PC-9 (cell line): ENCODE measurements at regions not wholly inside any gene's neighbourhood (a gene's known extent, or its start where the extent isn't known, plus 50 kb on each side); places are given as distances from the start of the nearest gene placed in this dataset.

Source experiments
- BruUV-seq: library from RNA; stranded (reverse); fragments of 400-500 nt; replicated peaks from 2 replicates; lab custom pipeline; 2021; lab: Mats Ljungman, UMichigan
- CTCF ChIA-PET: fragments of 300-600 bp; sonication (Branson Sonifier 250); formaldehyde crosslinking; loops from one replicate; lab custom pipeline; 2022; ENCODE audit warnings: antibody characterized with exemption; lab: Charles Lee
- POLR2A ChIA-PET: fragments of 300-600 bp; sonication (Branson Sonifier 250); formaldehyde crosslinking; loops from one replicate; lab custom pipeline; 2022; ENCODE audit warnings: antibody characterized with exemption; ENCODE audit not compliant: unreplicated experiment; lab: Charles Lee
- DNase-seq, 2 experiments: peaks; one replicate each; pipeline versions ENCODE4 v3.0.0 to v3.0.0-alpha.2; 2015 to 2022; ENCODE audit warnings: mixed read lengths in 1 of 2
- H2AFZ ChIP-seq: fragments of 200-600 bp; sonication (generic); 2 replicates; pipeline ENCODE4 v1.8.1; 2017; ENCODE audit warnings: antibody characterized with exemption
- H3F3A ChIP-seq: fragments of 200-600 bp; sonication (generic); 2 replicates; pipeline ENCODE4 v1.8.1; 2017; ENCODE audit warnings: antibody characterized with exemption, mild to moderate bottlenecking, low read depth; ENCODE audit not compliant: insufficient read depth
- H3K27ac ChIP-seq: fragments of 200-600 bp; sonication (generic); 2 replicates; pipeline ENCODE4 v1.6.1; 2016; ENCODE audit warnings: mixed run types
- H3K27me3 ChIP-seq: fragments of 200-600 bp; sonication (generic); 2 replicates; pipeline ENCODE4 v1.6.1; 2016; ENCODE audit warnings: low read depth, mixed run types; ENCODE audit not compliant: insufficient read depth
- H3K36me3 ChIP-seq: fragments of 200-600 bp; sonication (generic); 2 replicates; pipeline ENCODE4 v1.6.1; 2016; ENCODE audit warnings: low read depth, mixed run types
- H3K4me1 ChIP-seq: fragments of 200-600 bp; sonication (generic); replicated peaks from 2 replicates; pipeline ENCODE4 v1.6.1; 2016; ENCODE audit warnings: mixed run types; ENCODE audit not compliant: insufficient read depth
- H3K4me2 ChIP-seq: fragments of 200-600 bp; sonication (generic); 2 replicates; pipeline ENCODE4 v1.6.1; 2017; ENCODE audit warnings: mixed run types
- H3K4me3 ChIP-seq: fragments of 200-600 bp; sonication (generic); 2 replicates; pipeline ENCODE4 v1.6.1; 2016; ENCODE audit warnings: mixed run types
- H3K79me2 ChIP-seq: fragments of 200-600 bp; sonication (generic); 2 replicates; pipeline ENCODE4 v1.6.1; 2017; ENCODE audit warnings: low read depth, mixed run types
- H3K9me2 ChIP-seq: fragments of 200-600 bp; sonication (generic); 2 replicates; pipeline ENCODE4 v1.8.1; 2017; ENCODE audit warnings: mild to moderate bottlenecking; ENCODE audit not compliant: insufficient read depth
- H3K9me3 ChIP-seq: fragments of 200-600 bp; sonication (generic); 2 replicates; pipeline ENCODE4 v1.8.1; 2016; ENCODE audit warnings: low read depth; ENCODE audit not compliant: insufficient read depth
- H4K20me1 ChIP-seq: fragments of 200-600 bp; sonication (generic); 2 replicates; pipeline ENCODE4 v1.8.1; 2017; ENCODE audit not compliant: insufficient read depth
- EZH2 ChIP-seq: fragments of 200-600 bp; sonication (generic); IDR thresholded peaks from 2 replicates; pipeline ENCODE4 v1.8.0; 2017; ENCODE audit warnings: antibody characterized with exemption, low read depth
- intact Hi-C: fragments of 100-400 bp; cut with micrococcal nuclease; formaldehyde crosslinking; loops from one replicate; pipeline ENCODE4 v1.10.0; 2022; ENCODE audit not compliant: unreplicated experiment
- TF ChIP-seq, protein P1 (sequence below): fragments of 200-600 bp; sonication (generic); conservative IDR thresholded peaks from 2 replicates; pipeline ENCODE4 v1.6.1; 2017; ENCODE audit warnings: mixed run types, antibody characterized with exemption, mild to moderate bottlenecking, moderate library complexity

DNA sequence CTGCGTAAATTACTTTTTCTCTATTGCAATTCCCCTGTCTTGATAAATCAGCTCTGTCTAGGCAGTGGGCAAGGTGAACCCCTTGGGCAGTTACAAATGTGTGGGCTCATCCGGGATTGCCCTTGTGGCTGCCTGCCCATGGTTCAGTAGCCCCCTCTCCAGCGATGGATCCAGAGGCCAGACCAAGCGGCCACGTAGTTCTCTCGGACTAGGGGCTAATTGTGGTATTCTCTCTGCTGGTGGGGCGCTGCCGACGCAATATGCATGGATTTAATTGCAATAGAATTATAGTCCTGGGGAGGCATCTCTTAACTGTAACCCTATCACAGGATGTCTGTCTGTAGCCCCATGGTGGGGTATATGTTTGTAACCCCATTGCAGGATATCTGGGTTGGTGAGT, 64.3 kb upstream of the UNC93A start:
- no peaks in the 10 kb centered on the region for H3K9me2 ChIP-seq
- no peak for TF ChIP-seq EZH2
- TF ChIP-seq, protein P1, sequence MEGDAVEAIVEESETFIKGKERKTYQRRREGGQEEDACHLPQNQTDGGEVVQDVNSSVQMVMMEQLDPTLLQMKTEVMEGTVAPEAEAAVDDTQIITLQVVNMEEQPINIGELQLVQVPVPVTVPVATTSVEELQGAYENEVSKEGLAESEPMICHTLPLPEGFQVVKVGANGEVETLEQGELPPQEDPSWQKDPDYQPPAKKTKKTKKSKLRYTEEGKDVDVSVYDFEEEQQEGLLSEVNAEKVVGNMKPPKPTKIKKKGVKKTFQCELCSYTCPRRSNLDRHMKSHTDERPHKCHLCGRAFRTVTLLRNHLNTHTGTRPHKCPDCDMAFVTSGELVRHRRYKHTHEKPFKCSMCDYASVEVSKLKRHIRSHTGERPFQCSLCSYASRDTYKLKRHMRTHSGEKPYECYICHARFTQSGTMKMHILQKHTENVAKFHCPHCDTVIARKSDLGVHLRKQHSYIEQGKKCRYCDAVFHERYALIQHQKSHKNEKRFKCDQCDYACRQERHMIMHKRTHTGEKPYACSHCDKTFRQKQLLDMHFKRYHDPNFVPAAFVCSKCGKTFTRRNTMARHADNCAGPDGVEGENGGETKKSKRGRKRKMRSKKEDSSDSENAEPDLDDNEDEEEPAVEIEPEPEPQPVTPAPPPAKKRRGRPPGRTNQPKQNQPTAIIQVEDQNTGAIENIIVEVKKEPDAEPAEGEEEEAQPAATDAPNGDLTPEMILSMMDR, result no peak
- no peaks in the 10 kb centered on the region for H4K20me1 ChIP-seq
- no TSS peak for BruUV-seq
- no peak overlapping the region for H3K4me2 ChIP-seq
- H3K27ac ChIP-seq, result no peak overlapping the region
- no peaks in the 10 kb centered on the region for H3K36me3 ChIP-seq
- no peaks in the 10 kb centered on the region for H3F3A ChIP-seq
- H3K4me1 ChIP-seq, result no peaks in the 10 kb centered on the region
- no peak overlapping the region for H3K4me3 ChIP-seq
- DNase-seq, result no peak
- no peaks in the 10 kb centered on the region for H3K9me3 ChIP-seq
- H2AFZ ChIP-seq, result no peak overlapping the region
- peaks cover 75% of the 10 kb centered on the region for H3K27me3 ChIP-seq
- no peaks in the 10 kb centered on the region for H3K79me2 ChIP-seq
- intact Hi-C loops, result no loop called here
- POLR2A ChIA-PET, result no interaction called here
- CTCF ChIA-PET, result no interaction called here

DNA sequence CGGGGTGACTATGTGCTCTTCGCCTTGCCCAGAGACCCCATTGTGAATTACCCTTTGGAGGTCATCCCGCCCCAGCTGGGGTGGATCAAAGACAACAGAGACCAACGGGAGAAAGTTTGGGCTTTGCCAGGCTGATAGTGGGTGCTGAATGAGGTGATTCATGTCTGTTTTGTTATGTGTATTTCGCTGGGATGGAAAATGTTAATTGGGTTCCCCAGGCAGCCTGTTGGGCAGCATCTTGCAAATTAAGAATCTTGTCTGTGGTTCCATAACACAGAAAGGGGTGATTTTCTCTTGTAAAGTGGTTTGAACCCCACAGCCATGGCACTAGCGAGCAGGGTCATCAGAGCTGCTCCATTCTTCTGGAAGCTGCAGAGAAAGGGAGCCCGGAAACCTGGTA, 63.1 kb upstream of the UNC93A start:
- Histone ChIP-seq H3K4me1 (no peaks in the 10 kb centered on the region), H3K9me3 (no peaks in the 10 kb centered on the region), H3K79me2 (no peaks in the 10 kb centered on the region), H3K9me2 (no peaks in the 10 kb centered on the region), H3K27ac (no peak overlapping the region), H3K4me2 (no peak overlapping the region), H4K20me1 (no peaks in the 10 kb centered on the region), H3F3A (no peaks in the 10 kb centered on the region), H3K36me3 (no peaks in the 10 kb centered on the region), H3K27me3 (peaks cover 79% of the 10 kb centered on the region), H2AFZ (no peak overlapping the region), H3K4me3 (no peak overlapping the region)
- ChIA-PET POLR2A (no interaction called here), CTCF (no interaction called here)
- intact Hi-C loops, result no loop called here
- no peak for TF ChIP-seq EZH2
- TF ChIP-seq, protein P1, result no peak
- no peak for DNase-seq
- BruUV-seq, result no TSS peak

DNA sequence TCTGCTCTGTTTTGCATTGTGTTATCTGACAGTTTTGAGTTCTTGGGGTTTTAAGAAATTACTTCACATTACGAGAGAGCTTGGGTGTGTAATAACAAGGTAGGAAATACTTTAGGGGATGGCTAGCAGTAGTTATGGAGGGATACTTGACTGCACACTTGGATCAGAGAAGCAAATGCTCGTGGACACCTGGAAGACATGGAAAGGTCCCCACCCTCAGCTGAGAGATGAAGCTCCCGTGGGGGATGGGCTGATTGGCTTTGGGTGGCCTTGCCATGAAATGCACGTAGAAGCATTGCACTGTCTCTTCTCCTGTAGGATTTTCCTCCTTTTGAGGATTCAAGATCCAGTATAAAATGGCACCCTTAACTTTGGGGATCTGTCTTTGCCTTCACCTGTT, 61.5 kb upstream of the UNC93A start:
- BruUV-seq, result no TSS peak
- Histone ChIP-seq H2AFZ (no peak overlapping the region), H3K4me3 (no peak overlapping the region), H3K4me1 (no peaks in the 10 kb centered on the region), H3F3A (no peaks in the 10 kb centered on the region), H3K9me2 (no peaks in the 10 kb centered on the region), H3K27me3 (peaks cover 72% of the 10 kb centered on the region), H3K36me3 (no peaks in the 10 kb centered on the region), H3K27ac (no peak overlapping the region), H3K4me2 (no peak overlapping the region), H4K20me1 (no peaks in the 10 kb centered on the region), H3K79me2 (no peaks in the 10 kb centered on the region), H3K9me3 (no peaks in the 10 kb centered on the region)
- no peak for DNase-seq
- TF ChIP-seq, protein P1, result no peak
- no peak for TF ChIP-seq EZH2
- intact Hi-C loops, result no loop called here
- ChIA-PET POLR2A (no interaction called here), CTCF (no interaction called here)
